Stimulated activated CD8-positive, alpha-beta memory T cell treated with anti-CD3 and anti-CD28 coated beads, Interleukin-15, amount 100 ng/mL, for 24 hours (primary cell): ENCODE measurements at regions not wholly inside any gene's neighbourhood (a gene's known extent, or its start where the extent isn't known, plus 50 kb on each side); places are given as distances from the start of the nearest gene placed in this dataset.
"Not testable (repeated sequence)": the region's sequence is repeated elsewhere in the genome, so short reads cannot be mapped to it uniquely, and the experiment has no call there.

Source experiments
- DNase-seq: peaks from one replicate; pipeline ENCODE4 v3.0.0-alpha.2; 2020; ENCODE audit warnings: low read depth

- DNase-seq: no peak
Observed at GRCh38 chr20:52311209-52311794, 119.7 kb upstream of the ZFP64 start.

GRCh38 chr20:52309181-52309580 lies 117.6 kb upstream of the ZFP64 start:
- no peak for DNase-seq

- DNase-seq: no peak
Observed at GRCh38 chr20:52306477-52306876, 114.9 kb upstream of the ZFP64 start.

- DNase-seq: no peak
Observed at GRCh38 chr20:52305858-52306257, 114.3 kb upstream of the ZFP64 start.

- no peak for DNase-seq
Observed at GRCh38 chr20:52305024-52305645, 113.6 kb upstream of the ZFP64 start.

GRCh38 chr20:52303281-52303950 lies 111.8 kb upstream of the ZFP64 start:
- no peak for DNase-seq

GRCh38 chr20:52302736-52303135 lies 111.2 kb upstream of the ZFP64 start:
- no peak for DNase-seq

GRCh38 chr20:52302051-52302450 lies 110.5 kb upstream of the ZFP64 start:
- DNase-seq: not testable (repeated sequence)

- no peak for DNase-seq
Observed at GRCh38 chr20:52295556-52295955, 104.0 kb upstream of the ZFP64 start.

GRCh38 chr20:52294106-52294628 lies 102.6 kb upstream of the ZFP64 start:
- DNase-seq: no peak

- no peak for DNase-seq
Observed at GRCh38 chr20:52291109-52291508, 99.5 kb upstream of the ZFP64 start.

- DNase-seq: no peak
Observed at GRCh38 chr20:52290569-52290968, 99.0 kb upstream of the ZFP64 start.

- no peak for DNase-seq
Observed at GRCh38 chr20:52289956-52290565, 98.5 kb upstream of the ZFP64 start.

- no peak for DNase-seq
Observed at GRCh38 chr20:52280407-52280806, 88.8 kb upstream of the ZFP64 start.

- DNase-seq: no peak
Observed at GRCh38 chr20:52279706-52280105, 88.1 kb upstream of the ZFP64 start.

GRCh38 chr20:52275181-52275691 lies 83.7 kb upstream of the ZFP64 start:
- DNase-seq: no peak

GRCh38 chr20:52270696-52271095 lies 79.1 kb upstream of the ZFP64 start:
- DNase-seq: no peak

GRCh38 chr20:52270001-52270606 lies 78.5 kb upstream of the ZFP64 start:
- DNase-seq: no peak

- DNase-seq: no peak
Observed at GRCh38 chr20:52269321-52269720, 77.7 kb upstream of the ZFP64 start.

- DNase-seq: no peak
Observed at GRCh38 chr20:52268184-52268749, 76.7 kb upstream of the ZFP64 start.

- no peak for DNase-seq
Observed at GRCh38 chr20:52267418-52267817, 75.8 kb upstream of the ZFP64 start.

- no peak for DNase-seq
Observed at GRCh38 chr20:52263757-52264156, 72.2 kb upstream of the ZFP64 start.
